ENCODE measurements at regions not wholly inside any gene's neighbourhood (a gene's known extent, or its start where the extent isn't known, plus 50 kb on each side); places are given as distances from the start of the nearest gene placed in this dataset.

DNA sequence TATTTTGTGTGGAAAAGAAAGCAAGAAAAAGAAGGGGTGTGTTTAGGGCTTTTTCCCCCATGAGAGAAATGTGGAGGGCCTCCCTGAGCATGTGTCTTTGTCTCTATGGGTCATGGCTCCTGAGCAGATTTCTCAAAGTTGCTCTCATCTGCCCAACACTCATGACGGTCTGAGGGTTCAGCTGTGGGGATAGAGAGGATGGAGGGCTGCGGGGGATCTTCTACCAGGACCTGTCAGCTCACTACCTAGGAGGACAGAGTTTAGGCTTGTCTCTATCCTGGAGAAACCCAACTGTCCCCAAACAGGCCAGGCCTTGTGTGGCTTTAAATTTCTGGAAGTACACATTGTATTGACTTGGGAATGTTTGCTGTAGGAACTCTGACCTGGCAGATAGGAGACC lies 342.2 kb downstream of the MYCN start:
- Histone ChIP-seq H3K79me1 (ENCODE audit: low read depth in 1 of 2, low read length in 2 of 2) (no peaks in the 10 kb centered on the region), H3K4ac (ENCODE audit: low read depth, low read length) (no peak overlapping the region), H3K36me3 (ENCODE audit: control insufficient read depth, insufficient read depth, low read length) (no peaks in the 10 kb centered on the region), H3K9me3 (ENCODE audit: control insufficient read depth, insufficient read depth, low read length) (peaks cover 49% of the 10 kb centered on the region), H2BK20ac (ENCODE audit: low read depth, low read length) (no peak overlapping the region), H2BK120ac (ENCODE audit: low read depth, low read length) (no peak overlapping the region), H2AK5ac (ENCODE audit: low read depth, low read length) (no peak overlapping the region), H3K56ac (ENCODE audit: extremely low read depth, insufficient read depth, low read length) (no peak overlapping the region), H3K4me1 (ENCODE audit: control insufficient read depth, insufficient read depth, low read length) (no peaks in the 10 kb centered on the region), H4K8ac (ENCODE audit: low read depth in 2 of 2, low read length in 2 of 2) (no peak overlapping the region), H3K27ac (ENCODE audit: insufficient read depth, low read length) (no peak overlapping the region), H4K20me1 (ENCODE audit: insufficient read depth, low read length) (no peaks in the 10 kb centered on the region), H3K14ac (replicated peaks; ENCODE audit: low read depth, low read length) (no peak overlapping the region), H3K23ac (ENCODE audit: low read depth, low read length) (no peak overlapping the region), H3K4me3 (ENCODE audit: insufficient read depth, low read depth, low read length) (no peak overlapping the region), H3K27me3 (ENCODE audit: control insufficient read depth, insufficient read depth, low read length) (no peaks in the 10 kb centered on the region), H2AFZ (replicated peaks; ENCODE audit: low read length, poor library complexity) (no peak overlapping the region), H2AK9ac (replicated peaks; ENCODE audit: low read depth, low read length, poor library complexity) (no peak overlapping the region), H4K5ac (ENCODE audit: low read depth, low read length) (no peak overlapping the region), H3K18ac (ENCODE audit: low read depth, low read length) (no peak overlapping the region), H4K91ac (ENCODE audit: insufficient read depth, low read depth, low read length) (no peak overlapping the region), H3K9me1 (ENCODE audit: insufficient read depth, low read length) (no peaks in the 10 kb centered on the region), H2BK15ac (ENCODE audit: low read depth, low read length) (no peak overlapping the region), H2BK5ac (ENCODE audit: low read depth, low read length, poor library complexity, severe bottlenecking) (no peak overlapping the region), H3K9ac (ENCODE audit: low read depth, low read length) (no peak overlapping the region), H3K4me2 (ENCODE audit: low read depth, low read length) (no peak overlapping the region)
- ChIA-PET POLR2A (ENCODE audit: unreplicated experiment) (no interaction called here), CTCF (no interaction called here)
- intact Hi-C loops (cut with micrococcal nuclease) = no loop called here
- in situ Hi-C loops (cut with MboI; ENCODE audit: low sequenced_read_pairs) = no loop called here
- ATAC-seq (ENCODE audit: low read depth) (no peak), DNase-seq (no peak)
- no TSS peak for BruUV-seq (replicated peaks)
- WGBS, 2 experiments (ENCODE audit: extremely low coverage in 2 of 2, insufficient read length in 1 of 2) = no CpG with 5 or more reads among the region's 2 CpGs
- TF ChIP-seq NFE2L2 (IDR thresholded peaks at IDR 0.05; ENCODE audit: low read depth, low read length) (no peak), SMC3 (IDR thresholded peaks at IDR 0.05; ENCODE audit: low read depth, low read length) (no peak), MAZ (IDR thresholded peaks at IDR 0.05; ENCODE audit: borderline replicate concordance, low read depth, low read length) (no peak), MXI1 (IDR thresholded peaks at IDR 0.05; ENCODE audit: borderline replicate concordance, low read depth, low read length) (no peak), CEBPB (IDR thresholded peaks at IDR 0.05; ENCODE audit: low read depth, low read length) (no peak), RAD21 (IDR thresholded peaks at IDR 0.05; ENCODE audit: low read length) (no peak), MAFK (IDR thresholded peaks at IDR 0.05; ENCODE audit: low read depth, low read length) (no peak), RCOR1 (IDR thresholded peaks at IDR 0.05; ENCODE audit: insufficient replicate concordance, low read length) (no peak), CHD1 (IDR thresholded peaks at IDR 0.05; ENCODE audit: low read depth, low read length) (no peak), FOS (IDR thresholded peaks at IDR 0.05; ENCODE audit: low read depth, low read length) (no peak), POLR2A (IDR thresholded peaks at IDR 0.05; ENCODE audit: low read depth, low read length) (no peak), RFX5 (IDR thresholded peaks at IDR 0.05; ENCODE audit: low read depth, low read length) (no peak), BHLHE40 (IDR thresholded peaks at IDR 0.05; ENCODE audit: low read depth, low read length) (no peak)
- TF ChIP-seq, protein P1, sequence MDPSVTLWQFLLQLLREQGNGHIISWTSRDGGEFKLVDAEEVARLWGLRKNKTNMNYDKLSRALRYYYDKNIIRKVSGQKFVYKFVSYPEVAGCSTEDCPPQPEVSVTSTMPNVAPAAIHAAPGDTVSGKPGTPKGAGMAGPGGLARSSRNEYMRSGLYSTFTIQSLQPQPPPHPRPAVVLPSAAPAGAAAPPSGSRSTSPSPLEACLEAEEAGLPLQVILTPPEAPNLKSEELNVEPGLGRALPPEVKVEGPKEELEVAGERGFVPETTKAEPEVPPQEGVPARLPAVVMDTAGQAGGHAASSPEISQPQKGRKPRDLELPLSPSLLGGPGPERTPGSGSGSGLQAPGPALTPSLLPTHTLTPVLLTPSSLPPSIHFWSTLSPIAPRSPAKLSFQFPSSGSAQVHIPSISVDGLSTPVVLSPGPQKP (IDR thresholded peaks at IDR 0.05; ENCODE audit: borderline replicate concordance, low read depth, low read length) = no peak
- TF ChIP-seq, protein P2, sequence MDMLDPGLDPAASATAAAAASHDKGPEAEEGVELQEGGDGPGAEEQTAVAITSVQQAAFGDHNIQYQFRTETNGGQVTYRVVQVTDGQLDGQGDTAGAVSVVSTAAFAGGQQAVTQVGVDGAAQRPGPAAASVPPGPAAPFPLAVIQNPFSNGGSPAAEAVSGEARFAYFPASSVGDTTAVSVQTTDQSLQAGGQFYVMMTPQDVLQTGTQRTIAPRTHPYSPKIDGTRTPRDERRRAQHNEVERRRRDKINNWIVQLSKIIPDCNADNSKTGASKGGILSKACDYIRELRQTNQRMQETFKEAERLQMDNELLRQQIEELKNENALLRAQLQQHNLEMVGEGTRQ (IDR thresholded peaks at IDR 0.05; ENCODE audit: low read depth, low read length) = no peak
- TF ChIP-seq, protein P3, sequence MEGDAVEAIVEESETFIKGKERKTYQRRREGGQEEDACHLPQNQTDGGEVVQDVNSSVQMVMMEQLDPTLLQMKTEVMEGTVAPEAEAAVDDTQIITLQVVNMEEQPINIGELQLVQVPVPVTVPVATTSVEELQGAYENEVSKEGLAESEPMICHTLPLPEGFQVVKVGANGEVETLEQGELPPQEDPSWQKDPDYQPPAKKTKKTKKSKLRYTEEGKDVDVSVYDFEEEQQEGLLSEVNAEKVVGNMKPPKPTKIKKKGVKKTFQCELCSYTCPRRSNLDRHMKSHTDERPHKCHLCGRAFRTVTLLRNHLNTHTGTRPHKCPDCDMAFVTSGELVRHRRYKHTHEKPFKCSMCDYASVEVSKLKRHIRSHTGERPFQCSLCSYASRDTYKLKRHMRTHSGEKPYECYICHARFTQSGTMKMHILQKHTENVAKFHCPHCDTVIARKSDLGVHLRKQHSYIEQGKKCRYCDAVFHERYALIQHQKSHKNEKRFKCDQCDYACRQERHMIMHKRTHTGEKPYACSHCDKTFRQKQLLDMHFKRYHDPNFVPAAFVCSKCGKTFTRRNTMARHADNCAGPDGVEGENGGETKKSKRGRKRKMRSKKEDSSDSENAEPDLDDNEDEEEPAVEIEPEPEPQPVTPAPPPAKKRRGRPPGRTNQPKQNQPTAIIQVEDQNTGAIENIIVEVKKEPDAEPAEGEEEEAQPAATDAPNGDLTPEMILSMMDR (conservative IDR thresholded peaks at IDR 0.05; ENCODE audit: low read depth, low read length) = no peak
- dilution Hi-C loops (cut with HindIII; ENCODE audit: low sequenced_read_pairs, unreplicated experiment) = no loop called here

Measured in IMR-90 (cell line).